ENCODE measurements at regions not wholly inside any gene's neighbourhood (a gene's known extent, or its start where the extent isn't known, plus 50 kb on each side); places are given as distances from the start of the nearest gene placed in this dataset.

GRCh38 chr3:178446059-178446458 lies 90.2 kb upstream of the KCNMB2 start:
- Histone ChIP-seq H3K4me3 (ENCODE audit: low read depth in 1 of 2, low read length in 2 of 2) (no peak overlapping the region), H3K27ac (ENCODE audit: low read length) (no peak overlapping the region), H3K4me1 (ENCODE audit: control insufficient read depth in 1 of 2, insufficient read depth in 2 of 2, low read length in 2 of 2) (no peaks in the 10 kb centered on the region), H3K27me3 (ENCODE audit: low read depth, low read length) (no peaks in the 10 kb centered on the region), H3K9me3 (ENCODE audit: control insufficient read depth in 1 of 2, low read length in 2 of 2) (no peaks in the 10 kb centered on the region), H3K36me3 (ENCODE audit: control insufficient read depth in 1 of 2, insufficient read depth in 2 of 2, low read length in 2 of 2) (no peaks in the 10 kb centered on the region)

DNA sequence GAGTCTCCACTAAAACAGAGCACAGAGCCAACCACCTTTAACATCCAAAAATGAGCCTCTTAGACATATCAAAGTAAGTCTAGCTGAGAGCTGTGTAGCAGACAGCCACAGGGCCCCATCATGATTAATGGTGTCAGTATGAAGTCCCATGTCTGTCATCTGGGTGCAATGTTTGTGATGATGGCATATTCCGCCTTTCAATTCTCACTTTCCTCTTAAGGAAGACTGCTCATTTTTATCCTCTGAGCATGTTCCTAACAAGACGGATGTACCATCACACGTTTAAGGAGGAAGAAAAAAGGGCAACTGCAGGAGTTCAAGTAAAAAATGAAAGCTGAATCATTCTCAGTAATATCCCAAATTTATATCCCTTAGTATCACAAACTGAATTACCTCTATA lies 85.8 kb upstream of the KCNMB2 start:
- peaks cover 0 to 14% of the 10 kb centered on the region in 2 donors for H3K4me1 ChIP-seq (ENCODE audit: control insufficient read depth in 1 of 2, insufficient read depth in 2 of 2, low read length in 2 of 2)
- no peaks in the 10 kb centered on the region for H3K36me3 ChIP-seq (ENCODE audit: control insufficient read depth in 1 of 2, insufficient read depth in 2 of 2, low read length in 2 of 2)
- H3K27me3 ChIP-seq (ENCODE audit: low read depth, low read length) = no peaks in the 10 kb centered on the region
- no peaks in the 10 kb centered on the region for H3K9me3 ChIP-seq (ENCODE audit: control insufficient read depth in 1 of 2, low read length in 2 of 2)
- H3K4me3 ChIP-seq (ENCODE audit: low read depth in 1 of 2, low read length in 2 of 2) = no peak overlapping the region
- no peak overlapping the region for H3K27ac ChIP-seq (ENCODE audit: low read length)

GRCh38 chr3:178451799-178452198 lies 84.4 kb upstream of the KCNMB2 start:
- H3K4me3 ChIP-seq (ENCODE audit: low read depth in 1 of 2, low read length in 2 of 2) = no peak overlapping the region
- H3K36me3 ChIP-seq (ENCODE audit: control insufficient read depth in 1 of 2, insufficient read depth in 2 of 2, low read length in 2 of 2) = no peaks in the 10 kb centered on the region
- H3K9me3 ChIP-seq (ENCODE audit: control insufficient read depth in 1 of 2, low read length in 2 of 2) = no peaks in the 10 kb centered on the region
- peaks cover 0 to 16% of the 10 kb centered on the region in 2 donors for H3K4me1 ChIP-seq (ENCODE audit: control insufficient read depth in 1 of 2, insufficient read depth in 2 of 2, low read length in 2 of 2)
- no peak overlapping the region for H3K27ac ChIP-seq (ENCODE audit: low read length)
- no peaks in the 10 kb centered on the region for H3K27me3 ChIP-seq (ENCODE audit: low read depth, low read length)

- H3K27ac ChIP-seq (ENCODE audit: low read length) = no peak overlapping the region
- H3K4me1 ChIP-seq (ENCODE audit: control insufficient read depth in 1 of 2, insufficient read depth in 2 of 2, low read length in 2 of 2) = peaks cover 0 to 20% of the 10 kb centered on the region in 2 donors
- H3K9me3 ChIP-seq (ENCODE audit: control insufficient read depth in 1 of 2, low read length in 2 of 2) = no peaks in the 10 kb centered on the region
- H3K27me3 ChIP-seq (ENCODE audit: low read depth, low read length) = no peaks in the 10 kb centered on the region
- no peak overlapping the region for H3K4me3 ChIP-seq (ENCODE audit: low read depth in 1 of 2, low read length in 2 of 2)
- H3K36me3 ChIP-seq (ENCODE audit: control insufficient read depth in 1 of 2, insufficient read depth in 2 of 2, low read length in 2 of 2) = no peaks in the 10 kb centered on the region
Observed at GRCh38 chr3:178454726-178455125, 81.5 kb upstream of the KCNMB2 start.

- H3K4me1 ChIP-seq (ENCODE audit: control insufficient read depth in 1 of 2, insufficient read depth in 2 of 2, low read length in 2 of 2) = peaks cover 0 to 20% of the 10 kb centered on the region in 2 donors
Observed at GRCh38 chr3:178455226-178455625, 81.0 kb upstream of the KCNMB2 start.

GRCh38 chr3:178455946-178456345 lies 80.3 kb upstream of the KCNMB2 start:
- no peak overlapping the region for H3K4me3 ChIP-seq (ENCODE audit: low read depth in 1 of 2, low read length in 2 of 2)
- no peaks in the 10 kb centered on the region for H3K9me3 ChIP-seq (ENCODE audit: control insufficient read depth in 1 of 2, low read length in 2 of 2)
- H3K36me3 ChIP-seq (ENCODE audit: control insufficient read depth in 1 of 2, insufficient read depth in 2 of 2, low read length in 2 of 2) = no peaks in the 10 kb centered on the region
- no peaks in the 10 kb centered on the region for H3K27me3 ChIP-seq (ENCODE audit: low read depth, low read length)
- H3K4me1 ChIP-seq (ENCODE audit: control insufficient read depth in 1 of 2, insufficient read depth in 2 of 2, low read length in 2 of 2) = peaks cover 0 to 20% of the 10 kb centered on the region in 2 donors
- no peak overlapping the region for H3K27ac ChIP-seq (ENCODE audit: low read length)

More at GRCh38 chr3:178455226-178455625, 81.0 kb upstream of the KCNMB2 start:
- no peaks in the 10 kb centered on the region for H3K9me3 ChIP-seq (ENCODE audit: control insufficient read depth in 1 of 2, low read length in 2 of 2)
- no peak overlapping the region for H3K4me3 ChIP-seq (ENCODE audit: low read depth in 1 of 2, low read length in 2 of 2)
- no peaks in the 10 kb centered on the region for H3K27me3 ChIP-seq (ENCODE audit: low read depth, low read length)
- no peaks in the 10 kb centered on the region for H3K36me3 ChIP-seq (ENCODE audit: control insufficient read depth in 1 of 2, insufficient read depth in 2 of 2, low read length in 2 of 2)
- no peak overlapping the region for H3K27ac ChIP-seq (ENCODE audit: low read length)

- H3K4me1 ChIP-seq (ENCODE audit: control insufficient read depth in 1 of 2, insufficient read depth in 2 of 2, low read length in 2 of 2) = peaks cover 0 to 20% of the 10 kb centered on the region in 2 donors
- H3K4me3 ChIP-seq (ENCODE audit: low read depth in 1 of 2, low read length in 2 of 2) = no peak overlapping the region
- no peaks in the 10 kb centered on the region for H3K9me3 ChIP-seq (ENCODE audit: control insufficient read depth in 1 of 2, low read length in 2 of 2)
- H3K36me3 ChIP-seq (ENCODE audit: control insufficient read depth in 1 of 2, insufficient read depth in 2 of 2, low read length in 2 of 2) = no peaks in the 10 kb centered on the region
- H3K27ac ChIP-seq (ENCODE audit: low read length) = no peak overlapping the region
- H3K27me3 ChIP-seq (ENCODE audit: low read depth, low read length) = no peaks in the 10 kb centered on the region
Observed at GRCh38 chr3:178456621-178457285, 79.5 kb upstream of the KCNMB2 start.

- Histone ChIP-seq H3K4me1 (ENCODE audit: control insufficient read depth in 1 of 2, insufficient read depth in 2 of 2, low read length in 2 of 2) (peaks cover 0 to 20% of the 10 kb centered on the region in 2 donors), H3K4me3 (ENCODE audit: low read depth in 1 of 2, low read length in 2 of 2) (no peak overlapping the region), H3K27me3 (ENCODE audit: low read depth, low read length) (no peaks in the 10 kb centered on the region), H3K36me3 (ENCODE audit: control insufficient read depth in 1 of 2, insufficient read depth in 2 of 2, low read length in 2 of 2) (no peaks in the 10 kb centered on the region), H3K9me3 (ENCODE audit: control insufficient read depth in 1 of 2, low read length in 2 of 2) (no peaks in the 10 kb centered on the region), H3K27ac (ENCODE audit: low read length) (no peak overlapping the region)
Observed at GRCh38 chr3:178457511-178457910, 78.7 kb upstream of the KCNMB2 start.

- Histone ChIP-seq H3K9me3 (ENCODE audit: control insufficient read depth in 1 of 2, low read length in 2 of 2) (no peaks in the 10 kb centered on the region), H3K36me3 (ENCODE audit: control insufficient read depth in 1 of 2, insufficient read depth in 2 of 2, low read length in 2 of 2) (no peaks in the 10 kb centered on the region), H3K4me3 (ENCODE audit: low read depth in 1 of 2, low read length in 2 of 2) (no peak overlapping the region), H3K27me3 (ENCODE audit: low read depth, low read length) (no peaks in the 10 kb centered on the region), H3K27ac (ENCODE audit: low read length) (no peak overlapping the region), H3K4me1 (ENCODE audit: control insufficient read depth in 1 of 2, insufficient read depth in 2 of 2, low read length in 2 of 2) (peaks cover 0 to 20% of the 10 kb centered on the region in 2 donors)
Observed at GRCh38 chr3:178458313-178459037, 77.8 kb upstream of the KCNMB2 start.

GRCh38 chr3:178459038-178459410 lies 77.2 kb upstream of the KCNMB2 start:
- Histone ChIP-seq H3K4me1 (ENCODE audit: control insufficient read depth in 1 of 2, insufficient read depth in 2 of 2, low read length in 2 of 2) (peaks cover 0 to 19% of the 10 kb centered on the region in 2 donors), H3K9me3 (ENCODE audit: control insufficient read depth in 1 of 2, low read length in 2 of 2) (no peaks in the 10 kb centered on the region), H3K27me3 (ENCODE audit: low read depth, low read length) (no peaks in the 10 kb centered on the region), H3K36me3 (ENCODE audit: control insufficient read depth in 1 of 2, insufficient read depth in 2 of 2, low read length in 2 of 2) (no peaks in the 10 kb centered on the region), H3K4me3 (ENCODE audit: low read depth in 1 of 2, low read length in 2 of 2) (no peak overlapping the region), H3K27ac (ENCODE audit: low read length) (no peak overlapping the region)

GRCh38 chr3:178465260-178466180 lies 70.7 kb upstream of the KCNMB2 start:
- Histone ChIP-seq H3K27ac (ENCODE audit: low read length) (no peak overlapping the region), H3K4me3 (ENCODE audit: low read depth in 1 of 2, low read length in 2 of 2) (no peak overlapping the region), H3K36me3 (ENCODE audit: control insufficient read depth in 1 of 2, insufficient read depth in 2 of 2, low read length in 2 of 2) (no peaks in the 10 kb centered on the region), H3K4me1 (ENCODE audit: control insufficient read depth in 1 of 2, insufficient read depth in 2 of 2, low read length in 2 of 2) (no peaks in the 10 kb centered on the region), H3K9me3 (ENCODE audit: control insufficient read depth in 1 of 2, low read length in 2 of 2) (no peaks in the 10 kb centered on the region), H3K27me3 (ENCODE audit: low read depth, low read length) (no peaks in the 10 kb centered on the region)

Data from muscle layer of duodenum (tissue), 2 donors.